GM23338 (cell line): ENCODE measurements at regions not wholly inside any gene's neighbourhood (a gene's known extent, or its start where the extent isn't known, plus 50 kb on each side); places are given as distances from the start of the nearest gene placed in this dataset.

Experiments used
- ATAC-seq: fragments of 200-7000 bp; cut with Tn5 transposase; 3 replicates; pipeline ENCODE4 v1.9.1; 2020
- DNase-seq: peaks from one replicate; pipeline ENCODE4 v3.0.0-alpha.2; 2015; ENCODE audit warnings: low spot score
- H2AFZ ChIP-seq: fragments of 200-600 bp; sonication (generic); 2 replicates; pipeline ENCODE4 v1.8.0; 2016; ENCODE audit warnings: antibody characterized with exemption, mild to moderate bottlenecking, moderate library complexity
- H3F3A ChIP-seq: fragments of 200-600 bp; sonication (generic); replicated peaks from 2 replicates; pipeline ENCODE4 v1.8.0; 2017; ENCODE audit warnings: antibody characterized with exemption, mixed run types, low read depth
- H3K27ac ChIP-seq: fragments of 200-600 bp; sonication (generic); 2 replicates; pipeline ENCODE4 v1.6.1; 2016; ENCODE audit warnings: low read depth
- H3K27me3 ChIP-seq: fragments of 200-600 bp; sonication (generic); 2 replicates; pipeline ENCODE4 v1.8.0; 2016; ENCODE audit warnings: mild to moderate bottlenecking, mixed run types, moderate library complexity; ENCODE audit not compliant: insufficient read depth
- H3K36me3 ChIP-seq: fragments of 200-600 bp; sonication (generic); 2 replicates; pipeline ENCODE4 v1.8.0; 2016; ENCODE audit warnings: mild to moderate bottlenecking; ENCODE audit not compliant: insufficient read depth
- H3K4me1 ChIP-seq: fragments of 200-600 bp; sonication (generic); 2 replicates; pipeline ENCODE4 v1.8.0; 2016; ENCODE audit warnings: mild to moderate bottlenecking, moderate library complexity; ENCODE audit not compliant: insufficient read depth
- H3K4me2 ChIP-seq: fragments of 200-600 bp; sonication (generic); 2 replicates; pipeline ENCODE4 v1.7.1; 2017; ENCODE audit warnings: mixed run types
- H3K4me3 ChIP-seq: fragments of 200-600 bp; sonication (generic); 2 replicates; pipeline ENCODE4 v1.6.1; 2016; ENCODE audit warnings: mixed run types
- H3K79me2 ChIP-seq: fragments of 200-600 bp; sonication (generic); replicated peaks from 2 replicates; pipeline ENCODE4 v1.8.0; 2017; ENCODE audit warnings: mild to moderate bottlenecking; ENCODE audit not compliant: insufficient read depth
- H3K9me2 ChIP-seq: fragments of 200-600 bp; sonication (generic); 2 replicates; pipeline ENCODE4 v1.8.0; 2017; ENCODE audit not compliant: insufficient read depth
- H4K20me1 ChIP-seq: fragments of 200-600 bp; sonication (generic); replicated peaks from 2 replicates; pipeline ENCODE4 v1.8.0; 2017; ENCODE audit warnings: mild to moderate bottlenecking; ENCODE audit not compliant: insufficient read depth
- H3K27ac Mint-ChIP-seq: 2 replicates; pipeline ENCODE4 v1.8.0; 2020; ENCODE audit warnings: inconsistent platforms, mild to moderate bottlenecking, moderate library complexity, mixed read lengths
- H3K27me3 Mint-ChIP-seq: 3 replicates; pipeline ENCODE4 v1.8.0; 2022; ENCODE audit warnings: low read depth, mild to moderate bottlenecking, moderate library complexity, mixed read lengths, inconsistent platforms; ENCODE audit not compliant: insufficient read depth, poor library complexity
- H3K36me3 Mint-ChIP-seq: 3 replicates; pipeline ENCODE4 v1.8.0; 2021; ENCODE audit warnings: low read depth, mild to moderate bottlenecking, inconsistent platforms, moderate library complexity, mixed read lengths
- H3K4me1 Mint-ChIP-seq: 3 replicates; pipeline ENCODE4 v1.8.0; 2020; ENCODE audit warnings: mild to moderate bottlenecking, inconsistent platforms, mixed read lengths
- H3K4me3 Mint-ChIP-seq: 3 replicates; pipeline ENCODE4 v1.8.0; 2021; ENCODE audit warnings: moderate library complexity, mild to moderate bottlenecking, inconsistent platforms, mixed read lengths
- H3K9me3 Mint-ChIP-seq: 3 replicates; pipeline ENCODE4 v1.8.0; 2020; ENCODE audit warnings: moderate library complexity, mild to moderate bottlenecking, inconsistent platforms, mixed read lengths
- ZNF331 ChIP-seq: fragments of 250-450 bp; sonication (Bioruptor Pico); IDR thresholded peaks from 2 replicates; pipeline ENCODE4 v1.5.0; 2020; ENCODE audit warnings: low read depth, mild to moderate bottlenecking, moderate library complexity
- TF ChIP-seq, protein P1 (sequence below): IDR thresholded peaks from 2 replicates; pipeline ENCODE4 v1.6.1; 2016; ENCODE audit warnings: antibody characterized with exemption
- TF ChIP-seq, protein P2 (sequence below): fragments of 250-450 bp; sonication (Bioruptor Pico); IDR thresholded peaks from 2 replicates; pipeline ENCODE4 v1.5.0; 2020; ENCODE audit warnings: mild to moderate bottlenecking, moderate library complexity
- TF ChIP-seq, protein P3 (sequence below): IDR thresholded peaks from one replicate; pipeline ENCODE4 v1.6.1; 2018; ENCODE audit warnings: antibody characterized with exemption; ENCODE audit not compliant: unreplicated experiment

DNA sequence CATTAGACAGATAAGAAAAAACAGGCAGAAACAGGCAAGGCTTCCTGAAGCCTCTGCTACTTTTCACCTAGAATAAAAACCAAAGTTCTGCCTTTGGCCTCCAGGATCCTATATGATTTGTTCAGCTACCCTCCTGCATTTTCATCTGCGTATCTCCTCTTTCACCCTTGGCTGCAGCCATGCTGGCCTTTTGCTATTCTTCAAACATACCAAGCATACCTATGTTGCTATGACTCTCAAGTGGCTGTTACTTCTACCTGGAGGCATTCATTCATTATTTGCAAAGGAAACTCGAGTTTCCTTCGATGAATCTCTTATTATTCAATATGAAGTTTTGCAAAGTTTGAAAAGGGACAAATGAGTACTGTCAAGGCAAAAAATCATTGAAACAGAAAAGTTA is 106.4 kb upstream of the HNMT start:
- H4K20me1 ChIP-seq: no peaks in the 10 kb centered on the region
- H3K27me3 Mint-ChIP-seq: no peaks in the 10 kb centered on the region
- peaks cover 18% of the 10 kb centered on the region for H3K4me1 Mint-ChIP-seq
- no peak overlapping the region for H3K27ac Mint-ChIP-seq
- H3K79me2 ChIP-seq: no peaks in the 10 kb centered on the region
- H3F3A ChIP-seq: no peaks in the 10 kb centered on the region
- ATAC-seq (peak; percentile 83), DNase-seq (peak; percentile 64)
- H2AFZ ChIP-seq: no peak overlapping the region
- no peaks in the 10 kb centered on the region for H3K9me2 ChIP-seq
- no peak overlapping the region for H3K4me3 Mint-ChIP-seq
- H3K36me3 ChIP-seq: no peaks in the 10 kb centered on the region
- H3K4me1 ChIP-seq: peaks cover 5% of the 10 kb centered on the region; the same call in 1 of the 2 replicates
- H3K36me3 Mint-ChIP-seq: no peaks in the 10 kb centered on the region
- no peaks in the 10 kb centered on the region for H3K27me3 ChIP-seq
- H3K4me2 ChIP-seq: 0 out of 2 replicates have a peak overlapping the region, but pooled peaks have one; percentile 35
- no peak overlapping the region; the same call in 1 of the 2 replicates for H3K27ac ChIP-seq
- H3K9me3 Mint-ChIP-seq: no peaks in the 10 kb centered on the region
- no peak overlapping the region for H3K4me3 ChIP-seq
- TF ChIP-seq ZNF331 (CRISPR knock-in tag): no peak
- TF ChIP-seq, protein P1, sequence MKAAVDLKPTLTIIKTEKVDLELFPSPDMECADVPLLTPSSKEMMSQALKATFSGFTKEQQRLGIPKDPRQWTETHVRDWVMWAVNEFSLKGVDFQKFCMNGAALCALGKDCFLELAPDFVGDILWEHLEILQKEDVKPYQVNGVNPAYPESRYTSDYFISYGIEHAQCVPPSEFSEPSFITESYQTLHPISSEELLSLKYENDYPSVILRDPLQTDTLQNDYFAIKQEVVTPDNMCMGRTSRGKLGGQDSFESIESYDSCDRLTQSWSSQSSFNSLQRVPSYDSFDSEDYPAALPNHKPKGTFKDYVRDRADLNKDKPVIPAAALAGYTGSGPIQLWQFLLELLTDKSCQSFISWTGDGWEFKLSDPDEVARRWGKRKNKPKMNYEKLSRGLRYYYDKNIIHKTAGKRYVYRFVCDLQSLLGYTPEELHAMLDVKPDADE: no peak
- TF ChIP-seq, protein P2, sequence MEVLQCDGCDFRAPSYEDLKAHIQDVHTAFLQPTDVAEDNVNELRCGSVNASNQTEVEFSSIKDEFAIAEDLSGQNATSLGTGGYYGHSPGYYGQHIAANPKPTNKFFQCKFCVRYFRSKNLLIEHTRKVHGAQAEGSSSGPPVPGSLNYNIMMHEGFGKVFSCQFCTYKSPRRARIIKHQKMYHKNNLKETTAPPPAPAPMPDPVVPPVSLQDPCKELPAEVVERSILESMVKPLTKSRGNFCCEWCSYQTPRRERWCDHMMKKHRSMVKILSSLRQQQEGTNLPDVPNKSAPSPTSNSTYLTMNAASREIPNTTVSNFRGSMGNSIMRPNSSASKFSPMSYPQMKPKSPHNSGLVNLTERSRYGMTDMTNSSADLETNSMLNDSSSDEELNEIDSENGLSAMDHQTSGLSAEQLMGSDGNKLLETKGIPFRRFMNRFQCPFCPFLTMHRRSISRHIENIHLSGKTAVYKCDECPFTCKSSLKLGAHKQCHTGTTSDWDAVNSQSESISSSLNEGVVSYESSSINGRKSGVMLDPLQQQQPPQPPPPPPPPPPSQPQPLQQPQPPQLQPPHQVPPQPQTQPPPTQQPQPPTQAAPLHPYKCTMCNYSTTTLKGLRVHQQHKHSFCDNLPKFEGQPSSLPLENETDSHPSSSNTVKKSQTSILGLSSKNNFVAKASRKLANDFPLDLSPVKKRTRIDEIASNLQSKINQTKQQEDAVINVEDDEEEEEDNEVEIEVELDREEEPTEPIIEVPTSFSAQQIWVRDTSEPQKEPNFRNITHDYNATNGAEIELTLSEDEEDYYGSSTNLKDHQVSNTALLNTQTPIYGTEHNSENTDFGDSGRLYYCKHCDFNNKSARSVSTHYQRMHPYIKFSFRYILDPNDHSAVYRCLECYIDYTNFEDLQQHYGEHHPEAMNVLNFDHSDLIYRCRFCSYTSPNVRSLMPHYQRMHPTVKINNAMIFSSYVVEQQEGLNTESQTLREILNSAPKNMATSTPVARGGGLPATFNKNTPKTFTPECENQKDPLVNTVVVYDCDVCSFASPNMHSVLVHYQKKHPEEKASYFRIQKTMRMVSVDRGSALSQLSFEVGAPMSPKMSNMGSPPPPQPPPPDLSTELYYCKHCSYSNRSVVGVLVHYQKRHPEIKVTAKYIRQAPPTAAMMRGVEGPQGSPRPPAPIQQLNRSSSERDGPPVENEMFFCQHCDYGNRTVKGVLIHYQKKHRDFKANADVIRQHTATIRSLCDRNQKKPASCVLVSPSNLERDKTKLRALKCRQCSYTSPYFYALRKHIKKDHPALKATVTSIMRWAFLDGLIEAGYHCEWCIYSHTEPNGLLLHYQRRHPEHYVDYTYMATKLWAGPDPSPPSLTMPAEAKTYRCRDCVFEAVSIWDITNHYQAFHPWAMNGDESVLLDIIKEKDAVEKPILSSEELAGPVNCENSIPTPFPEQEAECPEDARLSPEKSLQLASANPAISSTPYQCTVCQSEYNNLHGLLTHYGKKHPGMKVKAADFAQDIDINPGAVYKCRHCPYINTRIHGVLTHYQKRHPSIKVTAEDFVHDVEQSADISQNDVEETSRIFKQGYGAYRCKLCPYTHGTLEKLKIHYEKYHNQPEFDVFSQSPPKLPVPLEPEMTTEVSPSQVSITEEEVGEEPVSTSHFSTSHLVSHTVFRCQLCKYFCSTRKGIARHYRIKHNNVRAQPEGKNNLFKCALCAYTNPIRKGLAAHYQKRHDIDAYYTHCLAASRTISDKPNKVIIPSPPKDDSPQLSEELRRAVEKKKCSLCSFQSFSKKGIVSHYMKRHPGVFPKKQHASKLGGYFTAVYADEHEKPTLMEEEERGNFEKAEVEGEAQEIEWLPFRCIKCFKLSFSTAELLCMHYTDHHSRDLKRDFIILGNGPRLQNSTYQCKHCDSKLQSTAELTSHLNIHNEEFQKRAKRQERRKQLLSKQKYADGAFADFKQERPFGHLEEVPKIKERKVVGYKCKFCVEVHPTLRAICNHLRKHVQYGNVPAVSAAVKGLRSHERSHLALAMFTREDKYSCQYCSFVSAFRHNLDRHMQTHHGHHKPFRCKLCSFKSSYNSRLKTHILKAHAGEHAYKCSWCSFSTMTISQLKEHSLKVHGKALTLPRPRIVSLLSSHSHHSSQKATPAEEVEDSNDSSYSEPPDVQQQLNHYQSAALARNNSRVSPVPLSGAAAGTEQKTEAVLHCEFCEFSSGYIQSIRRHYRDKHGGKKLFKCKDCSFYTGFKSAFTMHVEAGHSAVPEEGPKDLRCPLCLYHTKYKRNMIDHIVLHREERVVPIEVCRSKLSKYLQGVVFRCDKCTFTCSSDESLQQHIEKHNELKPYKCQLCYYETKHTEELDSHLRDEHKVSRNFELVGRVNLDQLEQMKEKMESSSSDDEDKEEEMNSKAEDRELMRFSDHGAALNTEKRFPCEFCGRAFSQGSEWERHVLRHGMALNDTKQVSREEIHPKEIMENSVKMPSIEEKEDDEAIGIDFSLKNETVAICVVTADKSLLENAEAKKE: peak; percentile 44; the same call in 1 of the 2 replicates
- TF ChIP-seq, protein P3, sequence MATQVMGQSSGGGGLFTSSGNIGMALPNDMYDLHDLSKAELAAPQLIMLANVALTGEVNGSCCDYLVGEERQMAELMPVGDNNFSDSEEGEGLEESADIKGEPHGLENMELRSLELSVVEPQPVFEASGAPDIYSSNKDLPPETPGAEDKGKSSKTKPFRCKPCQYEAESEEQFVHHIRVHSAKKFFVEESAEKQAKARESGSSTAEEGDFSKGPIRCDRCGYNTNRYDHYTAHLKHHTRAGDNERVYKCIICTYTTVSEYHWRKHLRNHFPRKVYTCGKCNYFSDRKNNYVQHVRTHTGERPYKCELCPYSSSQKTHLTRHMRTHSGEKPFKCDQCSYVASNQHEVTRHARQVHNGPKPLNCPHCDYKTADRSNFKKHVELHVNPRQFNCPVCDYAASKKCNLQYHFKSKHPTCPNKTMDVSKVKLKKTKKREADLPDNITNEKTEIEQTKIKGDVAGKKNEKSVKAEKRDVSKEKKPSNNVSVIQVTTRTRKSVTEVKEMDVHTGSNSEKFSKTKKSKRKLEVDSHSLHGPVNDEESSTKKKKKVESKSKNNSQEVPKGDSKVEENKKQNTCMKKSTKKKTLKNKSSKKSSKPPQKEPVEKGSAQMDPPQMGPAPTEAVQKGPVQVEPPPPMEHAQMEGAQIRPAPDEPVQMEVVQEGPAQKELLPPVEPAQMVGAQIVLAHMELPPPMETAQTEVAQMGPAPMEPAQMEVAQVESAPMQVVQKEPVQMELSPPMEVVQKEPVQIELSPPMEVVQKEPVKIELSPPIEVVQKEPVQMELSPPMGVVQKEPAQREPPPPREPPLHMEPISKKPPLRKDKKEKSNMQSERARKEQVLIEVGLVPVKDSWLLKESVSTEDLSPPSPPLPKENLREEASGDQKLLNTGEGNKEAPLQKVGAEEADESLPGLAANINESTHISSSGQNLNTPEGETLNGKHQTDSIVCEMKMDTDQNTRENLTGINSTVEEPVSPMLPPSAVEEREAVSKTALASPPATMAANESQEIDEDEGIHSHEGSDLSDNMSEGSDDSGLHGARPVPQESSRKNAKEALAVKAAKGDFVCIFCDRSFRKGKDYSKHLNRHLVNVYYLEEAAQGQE: no peak
